OCI-LY3 (cell line): ENCODE measurements at regions not wholly inside any gene's neighbourhood (a gene's known extent, or its start where the extent isn't known, plus 50 kb on each side); places are given as distances from the start of the nearest gene placed in this dataset.

Experiments
- EZH2phosphoT487 ChIP-seq: fragments of 200-600 bp; shearing (Covaris generic); IDR thresholded peaks from 2 replicates; pipeline ENCODE4 v1.6.1; 2018; ENCODE audit warnings: antibody characterized with exemption, mixed run types, low read depth
- TF ChIP-seq, protein P1 (sequence below): fragments of 200-600, 300-600 bp; sonication (generic); IDR thresholded peaks from 2 replicates; pipeline ENCODE4 v1.5.1; 2014; ENCODE audit warnings: antibody characterized with exemption, low read length, low read depth

DNA sequence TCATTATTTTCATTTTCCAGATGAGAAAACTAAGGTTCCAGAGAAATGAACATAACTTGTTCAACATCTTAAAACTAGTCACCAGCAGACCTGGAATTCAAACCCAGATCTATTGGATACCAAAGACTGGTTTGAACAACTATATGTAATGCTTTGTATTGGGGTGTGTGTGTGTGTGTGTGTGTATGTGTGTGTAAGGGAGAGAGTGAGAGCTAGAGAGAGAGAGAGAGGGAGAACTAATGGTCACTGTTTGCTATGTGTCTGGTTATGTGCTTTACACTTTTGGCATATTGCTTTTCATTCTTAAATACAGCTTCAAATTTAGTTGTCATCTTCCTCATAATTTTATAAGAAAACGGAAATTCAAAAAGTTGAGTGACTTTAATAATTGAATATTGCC is 134.7 kb upstream of the ZNF217 start:
- TF ChIP-seq, protein P1, sequence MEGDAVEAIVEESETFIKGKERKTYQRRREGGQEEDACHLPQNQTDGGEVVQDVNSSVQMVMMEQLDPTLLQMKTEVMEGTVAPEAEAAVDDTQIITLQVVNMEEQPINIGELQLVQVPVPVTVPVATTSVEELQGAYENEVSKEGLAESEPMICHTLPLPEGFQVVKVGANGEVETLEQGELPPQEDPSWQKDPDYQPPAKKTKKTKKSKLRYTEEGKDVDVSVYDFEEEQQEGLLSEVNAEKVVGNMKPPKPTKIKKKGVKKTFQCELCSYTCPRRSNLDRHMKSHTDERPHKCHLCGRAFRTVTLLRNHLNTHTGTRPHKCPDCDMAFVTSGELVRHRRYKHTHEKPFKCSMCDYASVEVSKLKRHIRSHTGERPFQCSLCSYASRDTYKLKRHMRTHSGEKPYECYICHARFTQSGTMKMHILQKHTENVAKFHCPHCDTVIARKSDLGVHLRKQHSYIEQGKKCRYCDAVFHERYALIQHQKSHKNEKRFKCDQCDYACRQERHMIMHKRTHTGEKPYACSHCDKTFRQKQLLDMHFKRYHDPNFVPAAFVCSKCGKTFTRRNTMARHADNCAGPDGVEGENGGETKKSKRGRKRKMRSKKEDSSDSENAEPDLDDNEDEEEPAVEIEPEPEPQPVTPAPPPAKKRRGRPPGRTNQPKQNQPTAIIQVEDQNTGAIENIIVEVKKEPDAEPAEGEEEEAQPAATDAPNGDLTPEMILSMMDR: no peak
- no peak for TF ChIP-seq EZH2phosphoT487
